ENCODE measurements at regions not wholly inside any gene's neighbourhood (a gene's known extent, or its start where the extent isn't known, plus 50 kb on each side); places are given as distances from the start of the nearest gene placed in this dataset.

GRCh38 chr7:113480537-113480936 is 362.2 kb upstream of the SMIM30 start:
- TF ChIP-seq EZH2phosphoT487 (IDR thresholded peaks at IDR 0.05; ENCODE audit: borderline replicate concordance, low read depth, low read length) (no peak), CTCF (conservative IDR thresholded peaks at IDR 0.05; ENCODE audit: low read length) (no peak)

All from OCI-LY7 (cell line).